Suprapubic skin (tissue), 4 donors: ENCODE measurements at regions not wholly inside any gene's neighbourhood (a gene's known extent, or its start where the extent isn't known, plus 50 kb on each side); places are given as distances from the start of the nearest gene placed in this dataset.
A peak's percentile ranks its signal among the peaks of the same experiment; 100 is the strongest.

ENCODE experiments used
- DNase-seq, 2 donors: peaks; one replicate each; pipeline ENCODE4 v3.0.0-alpha.2; 2019; ENCODE audit warnings: low spot score in 2 of 2
- H3K27ac ChIP-seq: fragments of 200-600 bp; sonication (generic); one replicate; pipeline ENCODE4 v1.5.1; 2019
- H3K27me3 ChIP-seq: fragments of 200-600 bp; sonication (generic); one replicate; pipeline ENCODE4 v1.5.1; 2019
- H3K36me3 ChIP-seq: fragments of 200-600 bp; sonication (generic); one replicate; pipeline ENCODE4 v1.5.1; 2019
- H3K4me1 ChIP-seq: fragments of 200-600 bp; sonication (generic); one replicate; pipeline ENCODE4 v1.5.1; 2019
- H3K4me3 ChIP-seq: fragments of 200-600 bp; sonication (generic); one replicate; pipeline ENCODE4 v1.5.1; 2019; ENCODE audit warnings: mild to moderate bottlenecking
- H3K9me3 ChIP-seq: fragments of 200-600 bp; sonication (generic); one replicate; pipeline ENCODE4 v1.5.1; 2019
- EP300 ChIP-seq: sonication (generic); formaldehyde crosslinking; IDR thresholded peaks from one replicate; pipeline ENCODE4 v1.6.1; 2017; ENCODE audit warnings: antibody characterized with exemption
- POLR2A ChIP-seq, 2 donors: fragments of 450-650 bp; IDR thresholded peaks; one replicate each; pipeline ENCODE4 v1.6.1; 2017; ENCODE audit warnings: antibody characterized with exemption in 2 of 2, mild to moderate bottlenecking in 2 of 2, moderate library complexity in 2 of 2
- POLR2AphosphoS5 ChIP-seq, 3 donors: sonication (generic); formaldehyde crosslinking; IDR thresholded peaks; one replicate each; pipeline ENCODE4 v1.6.1; 2017; ENCODE audit warnings: antibody characterized with exemption in 3 of 3
- WGBS: methylation state at CpG from one replicate; pipeline ENCODE4 v1.1.5; 2018; 5-methylcytosine and 5-hydroxymethylcytosine counted together
- TF ChIP-seq, protein P1 (sequence below), 2 donors: fragments of 200-600 bp in 1 of 2; fragments of 450-650 bp in 1 of 2; sonication (generic) in 1 of 2; IDR thresholded peaks; one replicate each; pipeline ENCODE4 v1.5.1; 2016 to 2019; ENCODE audit warnings: antibody characterized with exemption in 2 of 2, mild to moderate bottlenecking in 1 of 2, moderate library complexity in 1 of 2

DNA sequence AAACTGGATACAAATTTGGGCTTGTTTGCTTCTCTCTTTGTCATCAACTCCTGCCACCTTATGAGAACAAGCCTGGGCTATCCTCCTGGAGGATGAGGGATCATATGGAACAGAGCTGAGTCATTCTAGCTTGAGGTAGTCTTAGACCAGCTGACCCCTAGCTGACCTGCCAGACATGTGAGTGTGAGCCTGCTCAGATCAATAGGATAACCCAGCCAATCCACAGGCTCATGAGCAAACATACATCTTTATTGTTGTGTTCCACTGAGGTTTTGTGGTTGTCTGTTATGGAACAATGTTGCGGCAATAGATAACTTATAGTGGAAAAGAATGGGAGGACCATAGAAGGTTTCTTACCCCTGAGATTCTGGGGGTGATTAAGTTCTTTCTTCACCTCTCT is 54.5 kb upstream of the FAM180A start:
- Histone ChIP-seq H3K36me3 (no peaks in the 10 kb centered on the region), H3K4me3 (no peak overlapping the region), H3K9me3 (no peaks in the 10 kb centered on the region), H3K4me1 (peaks cover 8% of the 10 kb centered on the region), H3K27ac (no peak overlapping the region), H3K27me3 (peaks cover 9% of the 10 kb centered on the region)
- 96% methylated on average over 1 of the region's 1 CpG for WGBS
- TF ChIP-seq POLR2AphosphoS5 (IDR thresholded peaks at IDR 0.05) (no peak), EP300 (no peak), POLR2A (IDR thresholded peaks at IDR 0.05) (no peak)
- TF ChIP-seq, protein P1, sequence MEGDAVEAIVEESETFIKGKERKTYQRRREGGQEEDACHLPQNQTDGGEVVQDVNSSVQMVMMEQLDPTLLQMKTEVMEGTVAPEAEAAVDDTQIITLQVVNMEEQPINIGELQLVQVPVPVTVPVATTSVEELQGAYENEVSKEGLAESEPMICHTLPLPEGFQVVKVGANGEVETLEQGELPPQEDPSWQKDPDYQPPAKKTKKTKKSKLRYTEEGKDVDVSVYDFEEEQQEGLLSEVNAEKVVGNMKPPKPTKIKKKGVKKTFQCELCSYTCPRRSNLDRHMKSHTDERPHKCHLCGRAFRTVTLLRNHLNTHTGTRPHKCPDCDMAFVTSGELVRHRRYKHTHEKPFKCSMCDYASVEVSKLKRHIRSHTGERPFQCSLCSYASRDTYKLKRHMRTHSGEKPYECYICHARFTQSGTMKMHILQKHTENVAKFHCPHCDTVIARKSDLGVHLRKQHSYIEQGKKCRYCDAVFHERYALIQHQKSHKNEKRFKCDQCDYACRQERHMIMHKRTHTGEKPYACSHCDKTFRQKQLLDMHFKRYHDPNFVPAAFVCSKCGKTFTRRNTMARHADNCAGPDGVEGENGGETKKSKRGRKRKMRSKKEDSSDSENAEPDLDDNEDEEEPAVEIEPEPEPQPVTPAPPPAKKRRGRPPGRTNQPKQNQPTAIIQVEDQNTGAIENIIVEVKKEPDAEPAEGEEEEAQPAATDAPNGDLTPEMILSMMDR (IDR thresholded peaks at IDR 0.05): no peak
- no peak for DNase-seq

DNA sequence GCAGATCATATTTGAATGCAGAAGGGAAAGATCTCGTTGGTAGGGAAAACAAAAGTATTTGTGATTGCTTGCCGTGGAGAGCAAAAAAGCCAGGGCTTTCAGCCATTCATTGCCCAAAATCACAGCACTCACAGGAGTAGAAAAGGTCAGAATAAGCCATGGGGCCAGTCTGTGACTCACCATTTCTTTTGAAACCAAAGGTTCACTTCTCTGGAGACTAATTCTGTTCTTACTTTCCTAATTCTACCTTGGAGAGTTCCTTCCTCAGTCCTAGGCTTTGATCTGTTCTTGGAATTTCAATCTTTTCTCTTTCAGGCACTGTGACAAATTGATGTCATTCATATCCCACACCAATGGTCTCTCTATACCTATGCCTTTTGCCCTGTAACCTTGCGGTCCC is 54.1 kb upstream of the FAM180A start:
- no peak overlapping the region for H3K27ac ChIP-seq
- H3K9me3 ChIP-seq: no peaks in the 10 kb centered on the region
- no peak for DNase-seq
- no peaks in the 10 kb centered on the region for H3K36me3 ChIP-seq
- peaks cover 8% of the 10 kb centered on the region for H3K4me1 ChIP-seq
- peaks cover 9% of the 10 kb centered on the region for H3K27me3 ChIP-seq
- H3K4me3 ChIP-seq: no peak overlapping the region
- TF ChIP-seq EP300 (no peak), POLR2A (IDR thresholded peaks at IDR 0.05) (no peak), POLR2AphosphoS5 (IDR thresholded peaks at IDR 0.05) (no peak)
- TF ChIP-seq, protein P1 (IDR thresholded peaks at IDR 0.05): no peak
- WGBS: 81% methylated on average over 3 of the region's 3 CpGs

DNA sequence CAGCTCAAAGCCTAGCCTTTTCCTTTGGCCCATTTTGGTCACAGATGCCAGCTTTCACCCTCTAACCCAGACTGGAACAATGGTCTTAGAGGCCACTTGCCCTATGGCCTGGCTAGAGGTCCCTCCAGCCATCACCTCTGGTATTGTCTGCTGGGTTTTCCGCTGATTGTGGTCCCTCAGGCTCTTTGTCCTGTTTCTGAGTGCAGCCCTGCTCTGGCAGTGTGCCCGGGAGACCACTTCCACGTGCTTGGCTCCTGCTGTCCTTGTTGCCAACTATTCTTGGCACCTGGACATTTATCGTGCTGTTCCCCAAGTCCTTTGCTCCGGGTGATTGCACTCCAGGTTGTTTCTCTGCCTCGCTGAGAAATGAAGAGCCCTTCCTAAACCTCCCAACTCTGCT is 53.3 kb upstream of the FAM180A start:
- no peak for TF ChIP-seq POLR2AphosphoS5 (IDR thresholded peaks at IDR 0.05)
- TF ChIP-seq, protein P1 (IDR thresholded peaks at IDR 0.05): no peak
- no peak for TF ChIP-seq POLR2A (IDR thresholded peaks at IDR 0.05)
- no peak for TF ChIP-seq EP300
- Histone ChIP-seq H3K36me3 (no peaks in the 10 kb centered on the region), H3K4me3 (no peak overlapping the region), H3K4me1 (peaks cover 8% of the 10 kb centered on the region), H3K27me3 (peaks cover 9% of the 10 kb centered on the region), H3K27ac (no peak overlapping the region), H3K9me3 (no peaks in the 10 kb centered on the region)
- DNase-seq: no peak
- WGBS: 58% methylated on average over 6 of the region's 6 CpGs

DNA sequence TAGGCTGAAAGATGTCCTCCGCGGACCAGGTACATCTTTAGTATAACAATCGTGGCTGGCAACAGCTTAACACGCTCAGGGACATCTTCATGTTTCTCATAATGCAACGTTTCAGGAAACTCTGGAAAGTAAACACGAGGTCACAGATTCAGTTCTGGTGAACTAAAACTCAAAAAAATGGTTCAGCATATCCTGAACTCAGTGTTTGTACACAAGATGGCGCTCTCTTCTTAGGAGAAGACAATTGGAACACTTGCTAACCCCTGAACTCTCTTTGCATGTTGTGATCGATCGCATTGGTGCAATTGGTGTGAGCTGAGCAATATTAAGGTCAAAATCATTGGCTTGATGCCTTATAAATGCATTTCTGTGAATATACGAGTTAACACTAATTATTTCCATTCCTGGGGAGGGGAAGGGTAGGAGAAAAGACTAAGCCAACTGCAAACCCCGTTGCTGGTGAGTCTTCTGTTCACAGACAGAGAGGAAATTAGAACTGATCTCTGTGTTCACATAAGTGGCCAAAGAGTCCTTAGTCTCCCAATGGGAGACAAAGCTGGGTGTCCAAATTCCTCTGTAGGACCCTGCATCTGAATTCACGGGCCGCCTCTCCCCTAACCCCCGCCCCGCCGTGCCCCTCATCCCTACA is 52.6 kb upstream of the FAM180A start:
- no peak for DNase-seq
- Histone ChIP-seq H3K27me3 (peaks cover 9% of the 10 kb centered on the region), H3K9me3 (no peaks in the 10 kb centered on the region), H3K4me3 (no peak overlapping the region), H3K36me3 (no peaks in the 10 kb centered on the region), H3K27ac (no peak overlapping the region), H3K4me1 (peaks cover 13% of the 10 kb centered on the region)
- WGBS: 37% methylated on average over 16 of the region's 16 CpGs
- no peak for TF ChIP-seq POLR2AphosphoS5 (IDR thresholded peaks at IDR 0.05)
- TF ChIP-seq, protein P1 (IDR thresholded peaks at IDR 0.05): peak; percentile 62 to 66

DNA sequence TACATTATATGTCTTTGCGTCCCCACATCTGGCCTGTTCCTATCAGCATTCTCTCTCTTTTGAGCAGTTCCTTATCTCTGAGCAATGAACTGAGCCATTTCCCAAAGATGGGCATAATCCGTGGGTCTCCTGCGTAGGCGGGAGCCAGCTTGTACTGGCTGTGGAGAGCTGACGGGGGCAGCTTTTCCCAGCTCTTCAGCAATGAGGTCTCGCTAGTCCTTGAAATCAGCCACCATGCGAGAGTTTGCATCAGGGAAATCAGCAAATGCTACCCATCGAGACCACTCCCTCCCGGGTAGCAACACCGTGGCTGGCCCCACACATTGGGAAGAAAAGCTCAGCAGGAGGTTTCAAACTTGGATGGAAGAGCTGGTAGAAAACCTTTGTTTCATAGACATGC is 51.9 kb upstream of the FAM180A start:
- H3K27ac ChIP-seq: no peak overlapping the region
- no peaks in the 10 kb centered on the region for H3K9me3 ChIP-seq
- WGBS: 73% methylated on average over 10 of the region's 10 CpGs
- TF ChIP-seq, protein P1 (IDR thresholded peaks at IDR 0.05): no peak
- TF ChIP-seq POLR2A (IDR thresholded peaks at IDR 0.05): no peak
- TF ChIP-seq POLR2AphosphoS5 (IDR thresholded peaks at IDR 0.05): no peak
- TF ChIP-seq EP300: no peak
- no peak overlapping the region for H3K4me3 ChIP-seq
- H3K4me1 ChIP-seq: peaks cover 15% of the 10 kb centered on the region
- peaks cover 9% of the 10 kb centered on the region for H3K27me3 ChIP-seq
- no peak for DNase-seq
- no peaks in the 10 kb centered on the region for H3K36me3 ChIP-seq
